Thyroid gland (tissue), 4 donors: ENCODE measurements at regions not wholly inside any gene's neighbourhood (a gene's known extent, or its start where the extent isn't known, plus 50 kb on each side); places are given as distances from the start of the nearest gene placed in this dataset.

ENCODE experiments used
- CTCF ChIP-seq, 6 experiments: fragments of 200-600 bp in 3 of 6; fragments of 450-650 bp in 3 of 6; sonication (generic) in 3 of 6; IDR thresholded peaks; one replicate each; pipeline ENCODE4 v1.5.1; 2016 to 2019; ENCODE audit warnings: antibody characterized with exemption in 6 of 6, mild to moderate bottlenecking in 2 of 6, inconsistent platforms in 1 of 6, moderate library complexity in 1 of 6
- POLR2A ChIP-seq, 2 donors: fragments of 450-650 bp; IDR thresholded peaks; one replicate each; pipeline ENCODE4 v1.6.1; 2017; ENCODE audit warnings: antibody characterized with exemption in 2 of 2, mild to moderate bottlenecking in 2 of 2, moderate library complexity in 1 of 2

- no peak for TF ChIP-seq CTCF (IDR thresholded peaks at IDR 0.05)
- TF ChIP-seq POLR2A (IDR thresholded peaks at IDR 0.05): no peak
These were observed 192.7 kb upstream of the ITGA4 start for GRCh38 chr2:181264441-181264840.
